Fibroblast of villous mesenchyme (primary cell): ENCODE measurements at regions not wholly inside any gene's neighbourhood (a gene's known extent, or its start where the extent isn't known, plus 50 kb on each side); places are given as distances from the start of the nearest gene placed in this dataset.

Experiments used
- DNase-seq: peaks from one replicate; pipeline ENCODE4 v3.0.0-alpha.2; 2010; ENCODE audit warnings: low read depth
- H3K4me3 ChIP-seq: 2 replicates; pipeline ENCODE4 v1.5.1; 2011; ENCODE audit warnings: low read depth, mild to moderate bottlenecking, low read length
- TF ChIP-seq, protein P1 (sequence below): IDR thresholded peaks from 2 replicates; pipeline ENCODE4 v1.5.1; 2012; ENCODE audit warnings: low read depth, mild to moderate bottlenecking, low read length; ENCODE audit not compliant: insufficient read depth

DNA sequence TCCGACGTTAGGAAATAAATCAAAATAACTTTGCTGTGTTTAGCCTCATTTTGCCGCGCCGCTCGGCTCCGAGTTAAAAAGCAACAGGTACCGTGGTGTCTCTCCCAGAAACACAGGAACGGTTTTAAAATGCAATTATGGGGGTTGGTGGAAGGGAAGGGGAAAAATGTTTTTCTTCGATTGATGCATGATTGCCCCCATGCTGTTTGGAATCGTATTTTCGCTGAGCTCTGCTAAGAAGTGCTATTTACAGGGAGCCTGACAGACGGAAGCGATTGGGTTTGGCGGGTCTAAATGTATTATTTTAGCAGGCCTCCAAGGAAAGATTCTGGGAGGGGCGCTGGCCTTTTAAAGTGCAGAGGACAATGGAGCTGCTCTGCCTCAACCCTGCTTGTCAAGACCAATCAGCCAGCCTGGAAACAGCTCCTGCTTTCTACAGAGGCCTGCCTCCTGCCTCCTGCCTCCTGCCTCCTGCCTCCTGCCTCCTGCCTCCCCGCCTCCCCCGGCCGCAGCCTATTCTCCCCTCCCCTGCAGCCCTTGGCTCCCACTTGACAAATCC lies 156.7 kb upstream of the TLE3 start:
- no peak for DNase-seq
- TF ChIP-seq, protein P1, sequence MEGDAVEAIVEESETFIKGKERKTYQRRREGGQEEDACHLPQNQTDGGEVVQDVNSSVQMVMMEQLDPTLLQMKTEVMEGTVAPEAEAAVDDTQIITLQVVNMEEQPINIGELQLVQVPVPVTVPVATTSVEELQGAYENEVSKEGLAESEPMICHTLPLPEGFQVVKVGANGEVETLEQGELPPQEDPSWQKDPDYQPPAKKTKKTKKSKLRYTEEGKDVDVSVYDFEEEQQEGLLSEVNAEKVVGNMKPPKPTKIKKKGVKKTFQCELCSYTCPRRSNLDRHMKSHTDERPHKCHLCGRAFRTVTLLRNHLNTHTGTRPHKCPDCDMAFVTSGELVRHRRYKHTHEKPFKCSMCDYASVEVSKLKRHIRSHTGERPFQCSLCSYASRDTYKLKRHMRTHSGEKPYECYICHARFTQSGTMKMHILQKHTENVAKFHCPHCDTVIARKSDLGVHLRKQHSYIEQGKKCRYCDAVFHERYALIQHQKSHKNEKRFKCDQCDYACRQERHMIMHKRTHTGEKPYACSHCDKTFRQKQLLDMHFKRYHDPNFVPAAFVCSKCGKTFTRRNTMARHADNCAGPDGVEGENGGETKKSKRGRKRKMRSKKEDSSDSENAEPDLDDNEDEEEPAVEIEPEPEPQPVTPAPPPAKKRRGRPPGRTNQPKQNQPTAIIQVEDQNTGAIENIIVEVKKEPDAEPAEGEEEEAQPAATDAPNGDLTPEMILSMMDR: no peak
- no peak overlapping the region for H3K4me3 ChIP-seq

DNA sequence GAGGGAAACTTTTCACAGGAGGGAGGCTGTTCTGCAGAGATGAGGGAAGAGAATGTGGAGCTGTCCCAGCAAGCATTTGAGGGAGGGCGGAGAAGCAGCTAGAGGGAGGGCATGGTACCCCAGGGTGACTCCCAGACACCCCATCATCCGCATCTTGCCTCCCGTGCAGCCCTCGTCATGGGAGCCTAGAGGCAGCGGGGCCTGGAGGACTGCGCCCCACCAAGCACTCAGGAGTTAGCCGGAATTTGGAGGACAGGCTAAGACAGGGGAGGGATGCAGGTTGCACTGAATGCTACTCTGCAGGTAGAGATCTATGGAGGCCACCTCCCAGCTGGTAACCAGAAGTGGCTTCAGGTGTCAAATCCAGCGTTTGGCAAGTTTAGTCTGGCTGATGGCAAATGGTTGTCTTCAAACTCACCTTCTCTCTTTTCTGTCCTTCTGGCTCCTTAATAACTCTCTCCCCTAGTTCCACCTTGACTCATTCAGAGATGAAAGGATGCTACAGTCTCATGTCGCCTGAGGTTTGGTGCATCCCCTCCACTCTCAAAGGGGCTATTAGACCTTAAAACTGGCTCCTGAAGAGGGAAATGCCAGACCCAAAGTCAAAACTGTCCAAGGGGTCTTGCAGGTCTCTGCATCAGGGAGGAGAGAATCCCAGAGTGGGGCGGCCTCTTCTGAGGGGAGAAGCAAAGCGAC lies 155.9 kb upstream of the TLE3 start:
- TF ChIP-seq, protein P1: no peak
- H3K4me3 ChIP-seq: no peak overlapping the region
- DNase-seq: no peak

GRCh38 chr15:70252951-70253320 lies 155.2 kb upstream of the TLE3 start:
- TF ChIP-seq, protein P1: no peak
- no peak for DNase-seq
- H3K4me3 ChIP-seq: no peak overlapping the region

GRCh38 chr15:70252056-70252950 lies 154.6 kb upstream of the TLE3 start:
- TF ChIP-seq, protein P1: no peak
- H3K4me3 ChIP-seq: no peak overlapping the region
- no peak for DNase-seq

GRCh38 chr15:70251246-70251990 lies 153.7 kb upstream of the TLE3 start:
- H3K4me3 ChIP-seq: no peak overlapping the region
- DNase-seq: no peak
- TF ChIP-seq, protein P1: no peak
